ENCODE measurements at regions not wholly inside any gene's neighbourhood (a gene's known extent, or its start where the extent isn't known, plus 50 kb on each side); places are given as distances from the start of the nearest gene placed in this dataset.
"Not testable (repeated sequence)": the region's sequence is repeated elsewhere in the genome, so short reads cannot be mapped to it uniquely, and the experiment has no call there.

DNA sequence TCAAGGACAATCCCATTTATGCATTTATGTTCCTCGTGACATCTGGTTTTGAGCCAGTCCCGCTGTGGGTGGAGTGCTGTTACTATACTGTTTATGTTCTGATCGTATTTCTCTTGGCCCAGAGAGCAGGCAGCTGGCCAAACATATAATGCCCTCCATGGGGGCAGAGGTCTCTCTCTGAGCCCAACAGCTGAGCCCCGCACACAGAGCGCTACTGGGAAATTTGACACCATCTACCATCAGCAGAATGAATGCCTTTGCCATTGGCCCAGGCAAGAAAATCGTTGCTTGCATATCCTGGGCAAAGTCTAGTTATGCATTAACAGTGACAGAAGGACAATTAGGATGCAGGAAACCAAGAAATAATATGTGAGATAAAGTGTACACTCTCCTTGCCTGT is 126.8 kb upstream of the CACNA1A start:
- no peak for DNase-seq (ENCODE audit: low read depth)
- H3K4me3 ChIP-seq (ENCODE audit: low read depth, low read length): no peak overlapping the region
- TF ChIP-seq, protein P1, sequence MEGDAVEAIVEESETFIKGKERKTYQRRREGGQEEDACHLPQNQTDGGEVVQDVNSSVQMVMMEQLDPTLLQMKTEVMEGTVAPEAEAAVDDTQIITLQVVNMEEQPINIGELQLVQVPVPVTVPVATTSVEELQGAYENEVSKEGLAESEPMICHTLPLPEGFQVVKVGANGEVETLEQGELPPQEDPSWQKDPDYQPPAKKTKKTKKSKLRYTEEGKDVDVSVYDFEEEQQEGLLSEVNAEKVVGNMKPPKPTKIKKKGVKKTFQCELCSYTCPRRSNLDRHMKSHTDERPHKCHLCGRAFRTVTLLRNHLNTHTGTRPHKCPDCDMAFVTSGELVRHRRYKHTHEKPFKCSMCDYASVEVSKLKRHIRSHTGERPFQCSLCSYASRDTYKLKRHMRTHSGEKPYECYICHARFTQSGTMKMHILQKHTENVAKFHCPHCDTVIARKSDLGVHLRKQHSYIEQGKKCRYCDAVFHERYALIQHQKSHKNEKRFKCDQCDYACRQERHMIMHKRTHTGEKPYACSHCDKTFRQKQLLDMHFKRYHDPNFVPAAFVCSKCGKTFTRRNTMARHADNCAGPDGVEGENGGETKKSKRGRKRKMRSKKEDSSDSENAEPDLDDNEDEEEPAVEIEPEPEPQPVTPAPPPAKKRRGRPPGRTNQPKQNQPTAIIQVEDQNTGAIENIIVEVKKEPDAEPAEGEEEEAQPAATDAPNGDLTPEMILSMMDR (IDR thresholded peaks at IDR 0.05; ENCODE audit: low read depth, low read length, missing control alignments): no peak

GRCh38 chr19:13632164-13632563 is 125.9 kb upstream of the CACNA1A start:
- DNase-seq (ENCODE audit: low read depth); H3K4me3 ChIP-seq (ENCODE audit: low read depth, low read length): not testable (repeated sequence)

DNA sequence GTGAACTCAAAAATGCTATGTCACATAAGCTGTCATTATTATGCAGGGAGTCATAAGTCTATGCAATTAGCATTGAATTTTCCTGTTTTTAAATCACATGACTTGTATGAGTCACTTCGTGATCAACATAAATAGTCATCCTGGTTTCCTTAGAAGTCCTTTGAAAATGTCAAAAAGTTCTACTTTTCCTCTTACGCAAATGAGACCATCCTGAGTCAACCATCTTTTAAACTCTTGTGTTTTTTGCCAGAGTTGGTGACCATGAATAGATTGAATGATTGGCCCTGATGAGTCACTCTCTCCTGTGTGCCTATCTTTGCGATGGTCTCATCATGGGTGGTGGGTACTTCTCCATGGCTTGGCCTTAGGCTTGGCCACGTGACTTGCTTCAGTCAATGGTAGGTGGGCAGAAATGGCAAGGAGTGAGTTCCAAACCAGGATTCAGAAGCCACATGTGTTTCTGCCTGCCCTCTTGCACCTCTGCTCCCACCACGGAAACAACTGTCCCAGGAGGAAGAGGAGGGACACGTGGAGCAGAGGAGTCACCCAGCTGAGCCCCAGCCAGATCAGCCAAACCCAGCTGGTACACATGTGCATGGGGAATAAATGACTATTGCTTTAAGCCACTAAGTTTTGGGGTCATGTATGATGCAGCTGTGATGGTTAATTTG is 123.5 kb upstream of the CACNA1A start:
- TF ChIP-seq, protein P1 (IDR thresholded peaks at IDR 0.05; ENCODE audit: low read depth, low read length, missing control alignments): no peak
- no peak for DNase-seq (ENCODE audit: low read depth)
- H3K4me3 ChIP-seq (ENCODE audit: low read depth, low read length): no peak overlapping the region

DNA sequence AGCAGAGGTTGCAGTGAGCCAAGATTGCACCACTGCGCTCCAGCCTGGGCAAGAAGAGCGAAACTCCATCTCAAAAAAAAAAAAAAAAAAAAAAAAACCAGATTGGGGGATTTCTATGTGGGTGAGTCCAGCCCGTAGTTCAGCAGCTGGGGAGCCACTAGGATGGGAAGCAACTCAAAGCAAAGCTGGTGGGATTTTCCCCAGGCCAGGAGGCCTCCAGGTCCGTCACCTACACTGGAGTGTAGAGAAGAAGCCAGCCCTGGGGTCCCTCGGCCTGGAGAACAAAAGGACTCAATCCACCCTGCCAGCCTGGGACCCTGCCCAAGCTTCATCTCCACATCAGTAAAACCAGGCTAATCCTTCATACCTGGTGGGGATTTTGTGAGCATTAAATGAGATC is 121.3 kb upstream of the CACNA1A start:
- H3K4me3 ChIP-seq (ENCODE audit: low read depth, low read length): no peak overlapping the region
- DNase-seq (ENCODE audit: low read depth): no peak
- TF ChIP-seq, protein P1 (IDR thresholded peaks at IDR 0.05; ENCODE audit: low read depth, low read length, missing control alignments): no peak

DNA sequence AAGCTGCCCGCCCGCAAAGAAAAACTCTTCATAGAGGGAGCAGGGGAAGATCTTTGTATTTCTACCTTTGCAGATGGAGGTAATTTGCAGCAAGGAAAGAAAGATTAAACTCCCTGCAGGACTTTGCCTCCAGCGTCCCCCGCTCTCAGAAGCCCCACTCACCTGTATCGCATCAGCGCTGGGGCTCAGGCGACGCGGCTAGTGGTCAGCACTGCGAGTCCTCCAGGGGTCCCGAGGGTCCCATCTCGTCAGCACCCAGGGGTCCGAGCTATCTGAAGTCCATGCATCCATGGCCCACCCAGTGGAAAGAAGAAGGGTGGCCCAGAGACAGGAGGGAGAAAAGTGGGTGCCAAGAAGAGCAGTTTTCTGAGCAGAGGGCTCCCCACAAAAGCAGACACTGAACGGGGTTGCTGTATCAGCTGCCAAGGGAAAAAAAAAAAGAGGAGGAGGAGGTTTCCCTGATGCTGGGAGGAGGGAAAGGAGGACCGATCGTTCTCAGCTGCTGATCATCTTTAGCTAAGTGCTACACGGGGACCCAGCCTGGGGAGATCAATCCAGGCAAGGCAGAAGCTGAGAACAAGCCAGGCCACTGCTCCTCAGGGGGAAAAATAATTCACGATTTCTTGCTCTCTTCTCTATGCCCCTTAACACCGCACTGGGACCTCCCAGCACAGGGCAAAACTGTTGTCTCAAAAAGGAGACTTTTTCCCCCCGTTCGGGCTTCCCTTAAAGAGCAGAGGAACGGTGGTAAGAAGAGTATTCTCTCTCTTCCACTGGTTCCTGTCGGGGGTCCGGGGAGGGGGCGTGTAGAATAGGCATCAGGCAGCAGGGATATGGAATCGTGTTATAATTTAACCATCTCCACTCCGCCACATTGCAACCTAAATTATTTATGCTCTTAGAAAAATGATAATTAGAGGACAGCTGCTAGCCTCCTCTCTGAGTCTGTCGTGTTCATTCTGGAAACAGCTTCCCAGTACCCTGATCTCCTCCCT is 117.7 kb upstream of the CACNA1A start:
- H3K4me3 ChIP-seq (ENCODE audit: low read depth, low read length): no peak overlapping the region
- no peak for DNase-seq (ENCODE audit: low read depth)
- TF ChIP-seq, protein P1 (IDR thresholded peaks at IDR 0.05; ENCODE audit: low read depth, low read length, missing control alignments): no peak

DNA sequence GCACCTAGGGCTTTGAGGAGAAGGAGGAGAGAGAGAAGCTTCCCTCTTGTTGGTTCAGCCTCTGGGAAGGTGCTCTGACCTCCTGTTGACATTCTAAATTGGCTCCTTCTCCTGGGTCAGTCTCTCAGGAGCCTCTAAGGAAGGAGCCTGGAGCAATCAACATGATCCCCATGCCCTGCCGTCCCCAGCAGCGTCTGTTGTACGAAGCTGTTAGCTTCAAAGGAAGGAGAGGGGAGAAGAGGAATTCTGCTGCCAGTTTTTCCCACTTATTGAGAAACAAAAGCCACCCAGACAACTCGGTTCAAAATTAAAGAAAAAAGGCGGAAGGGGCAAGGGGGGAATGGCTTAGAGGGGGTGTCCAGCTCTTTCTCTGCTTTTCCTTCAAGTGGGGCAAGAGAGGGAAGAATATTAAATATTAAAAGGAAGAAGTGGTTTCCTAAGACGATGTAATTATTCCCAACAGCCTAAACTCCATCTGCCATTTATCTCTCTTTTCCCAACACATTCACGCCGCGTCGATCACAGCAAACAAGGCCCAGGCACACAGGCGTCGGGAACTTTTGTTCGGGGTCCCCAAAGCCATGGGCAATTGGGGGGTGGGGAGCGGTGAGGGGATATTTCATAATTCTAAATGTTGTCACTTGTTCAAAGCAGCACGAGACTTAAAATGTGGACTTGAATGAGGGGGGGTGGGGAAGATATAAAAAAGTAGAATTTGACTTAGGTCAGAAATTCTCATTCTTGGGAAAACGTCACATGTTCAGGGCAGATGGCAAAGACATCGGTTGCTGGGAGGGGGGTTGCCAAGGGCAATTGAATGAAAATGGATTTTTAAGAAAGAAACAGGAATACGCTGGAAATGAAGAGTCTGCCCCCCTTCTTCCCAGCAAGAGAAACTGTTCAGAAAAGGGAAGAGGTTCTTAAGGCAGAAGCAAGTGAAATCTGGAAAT is 116.8 kb upstream of the CACNA1A start:
- no peak for DNase-seq (ENCODE audit: low read depth)
- TF ChIP-seq, protein P1 (IDR thresholded peaks at IDR 0.05; ENCODE audit: low read depth, low read length, missing control alignments): no peak
- H3K4me3 ChIP-seq (ENCODE audit: low read depth, low read length): no peak overlapping the region
